Suppressor macrophage treated with lipopolysaccharide for 4 hours (primary cell): ENCODE measurements at regions not wholly inside any gene's neighbourhood (a gene's known extent, or its start where the extent isn't known, plus 50 kb on each side); places are given as distances from the start of the nearest gene placed in this dataset.

Experiments used
- DNase-seq: peaks from one replicate; pipeline ENCODE4 v3.0.0-alpha.2; 2020

DNA sequence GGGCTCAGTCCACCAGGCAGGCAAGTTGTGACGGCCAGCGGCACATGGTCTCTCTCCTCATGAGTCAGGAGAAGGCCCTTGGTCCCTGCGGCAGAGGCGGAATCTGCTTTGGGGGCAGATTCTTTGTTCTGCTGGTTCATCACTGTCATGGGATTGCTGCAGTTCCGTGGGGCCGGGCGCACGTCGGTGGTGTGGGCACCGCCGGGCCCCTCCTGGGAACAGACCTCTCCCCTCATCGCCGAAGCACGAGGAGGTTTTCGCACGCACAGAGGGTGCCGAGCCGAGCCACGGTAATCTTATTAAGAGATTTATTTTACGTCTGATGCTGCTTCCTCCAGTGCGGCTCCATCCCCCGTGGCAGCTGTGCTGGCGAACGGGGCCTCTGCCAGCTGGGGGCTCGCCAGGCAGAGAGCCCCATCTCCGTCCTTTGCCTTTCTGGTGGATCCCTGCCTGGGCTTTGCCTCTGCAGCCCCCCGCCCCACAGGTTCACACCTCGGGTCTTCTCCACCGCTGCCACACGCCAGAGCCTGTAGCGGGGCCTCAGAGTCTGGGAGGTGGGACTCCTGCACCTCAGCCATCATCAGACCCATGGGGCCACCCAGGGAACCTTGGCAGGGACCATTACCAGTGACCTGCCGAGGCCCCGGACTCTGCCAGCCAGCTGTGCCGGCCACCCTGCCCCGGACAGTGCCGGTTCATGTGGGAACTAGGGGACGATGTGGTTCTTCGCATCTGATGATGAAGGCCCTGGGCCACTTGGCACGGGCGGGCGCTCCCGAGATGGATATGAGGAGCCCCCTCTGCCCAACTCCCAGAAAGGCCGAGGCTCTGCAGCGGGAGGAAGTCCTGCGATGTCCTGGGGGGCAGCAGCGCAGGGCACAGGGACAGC is 86.7 kb upstream of the NKX1-1 start:
- no peak for DNase-seq

DNA sequence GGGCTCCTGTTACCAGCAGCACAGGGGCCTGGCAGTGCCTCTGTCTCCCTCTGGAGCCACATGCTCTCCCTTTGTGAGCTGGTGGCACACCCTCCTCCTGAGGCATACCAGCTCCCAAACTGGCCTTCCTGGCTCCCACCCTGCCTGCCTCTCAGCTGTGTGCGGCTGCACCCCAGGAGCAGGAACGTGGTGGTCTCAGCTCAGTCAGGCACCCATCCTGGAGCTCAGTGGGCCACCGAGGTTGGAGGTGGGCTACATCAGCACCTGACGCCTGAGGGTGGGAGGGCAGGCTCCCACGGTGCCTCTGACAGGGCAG is 85.9 kb upstream of the NKX1-1 start:
- no peak for DNase-seq

DNA sequence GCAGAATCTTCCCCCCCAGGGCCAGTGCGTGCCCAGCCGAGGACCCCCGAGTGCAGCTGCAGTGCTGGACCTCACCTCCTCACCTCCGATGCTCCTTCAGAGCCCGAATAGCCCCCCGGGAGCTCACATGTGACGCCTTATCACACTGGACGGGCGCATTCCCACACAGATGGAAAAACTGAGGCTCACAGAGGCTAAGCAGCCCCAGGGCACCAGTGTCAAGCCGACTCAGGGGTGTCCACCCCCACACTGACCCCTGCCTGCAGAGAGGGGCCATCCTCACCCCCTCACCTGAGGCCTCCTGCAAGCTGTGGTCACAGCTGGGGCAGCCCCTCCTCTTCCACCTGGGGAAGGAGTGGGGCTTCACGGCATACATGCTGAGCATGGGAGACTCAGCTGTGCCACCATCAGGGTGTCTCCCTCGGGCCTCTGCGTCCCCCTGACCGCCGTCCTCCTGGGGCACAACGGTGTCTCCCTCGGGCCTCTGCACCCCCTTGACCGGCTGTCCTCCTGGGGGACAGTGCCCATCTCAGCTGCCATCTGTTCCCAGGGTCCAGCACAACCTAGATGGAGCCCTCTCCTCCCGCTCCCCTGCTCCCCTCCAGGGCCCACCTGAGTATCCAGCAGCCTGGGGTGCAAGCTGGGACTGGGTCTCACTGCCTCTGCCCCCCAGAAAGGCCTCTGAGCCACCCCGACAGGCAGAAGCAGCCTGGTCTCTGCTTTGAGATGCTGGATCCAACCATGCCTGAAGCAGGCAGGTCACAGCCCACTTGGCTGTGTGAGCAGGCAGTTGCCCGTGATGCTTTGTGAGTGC is 85.3 kb upstream of the NKX1-1 start:
- no peak for DNase-seq

DNA sequence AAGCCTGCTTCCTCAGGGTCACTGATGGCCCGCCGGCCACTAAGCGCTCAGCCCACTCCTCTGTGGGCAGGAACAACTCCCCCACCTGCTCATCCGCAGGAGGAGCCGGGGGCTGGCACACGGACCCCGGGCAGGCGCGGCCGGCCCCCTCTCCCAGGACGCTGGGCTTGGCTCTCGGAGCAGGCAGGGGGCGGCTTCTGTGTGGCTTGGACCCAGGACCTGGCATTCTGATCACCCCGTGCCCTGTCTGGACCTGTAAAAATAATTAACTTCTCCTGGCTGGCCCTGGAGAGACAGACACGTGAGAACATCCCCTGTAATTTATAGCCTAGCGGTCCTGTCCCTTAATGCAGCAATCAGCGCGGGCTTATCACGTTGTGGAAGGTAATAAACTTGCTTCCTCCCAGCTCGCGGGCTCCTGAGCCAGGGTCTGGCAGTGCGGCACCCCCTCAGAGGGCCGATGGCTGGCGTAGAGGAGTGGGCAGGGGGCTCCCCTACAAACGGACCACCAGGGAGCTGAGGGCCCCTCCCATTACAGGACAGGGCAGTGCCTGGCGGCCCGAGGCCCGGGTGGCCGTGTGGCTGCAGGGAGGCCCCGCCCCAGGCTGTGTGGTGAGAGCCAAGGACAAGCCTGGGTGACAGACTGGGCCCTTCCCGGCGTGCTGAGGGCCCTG is 84.5 kb upstream of the NKX1-1 start:
- DNase-seq, result no peak

DNA sequence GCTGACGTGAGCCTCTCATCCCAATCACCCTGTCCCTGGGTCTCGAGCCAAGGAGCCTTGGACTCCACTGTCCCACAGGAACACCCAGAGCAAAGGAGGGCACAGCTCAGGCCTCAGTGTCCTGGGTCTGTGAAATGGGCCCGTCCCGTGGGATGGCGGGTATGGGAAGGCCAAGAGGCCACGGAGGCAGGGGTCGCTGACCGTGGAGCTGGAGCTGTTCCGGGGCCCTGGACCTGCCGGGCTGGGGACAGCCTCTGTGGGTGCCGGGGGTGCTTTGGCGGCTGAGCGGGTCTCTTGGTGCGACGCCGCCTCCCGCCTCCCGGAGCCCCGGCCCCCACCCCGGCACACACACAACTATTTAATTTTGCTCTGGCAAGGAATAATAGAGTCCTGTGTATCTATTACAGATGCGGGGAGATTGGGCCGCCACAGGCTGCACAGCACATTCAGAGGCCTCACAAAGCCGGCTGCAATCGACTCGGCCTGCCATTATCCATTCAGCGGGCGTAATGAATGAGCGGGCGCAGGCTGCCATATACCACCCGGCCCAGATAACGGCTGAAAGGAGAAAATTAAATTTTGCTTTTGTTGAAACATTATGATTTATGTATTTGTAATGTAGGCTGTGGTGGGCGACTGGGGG is 83.9 kb upstream of the NKX1-1 start:
- no peak for DNase-seq

DNA sequence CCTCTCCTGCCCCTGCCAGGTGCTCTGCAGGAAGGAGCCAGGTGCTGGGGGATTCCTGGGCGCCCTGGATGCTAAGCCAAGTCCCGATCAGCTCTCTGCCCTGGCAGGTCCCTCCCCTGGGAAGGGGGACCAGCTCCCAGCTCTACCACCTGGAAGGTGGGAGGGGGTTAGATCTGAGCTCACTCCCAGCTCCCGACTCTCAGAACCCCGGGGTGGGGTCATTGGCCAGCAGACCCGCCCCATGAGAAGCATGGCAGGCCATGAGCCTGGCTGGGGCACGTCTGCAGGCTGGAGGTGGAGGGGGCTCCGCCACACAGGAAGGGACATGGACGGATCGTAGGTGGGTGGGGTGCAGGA is 83.4 kb upstream of the NKX1-1 start:
- DNase-seq, result no peak

DNA sequence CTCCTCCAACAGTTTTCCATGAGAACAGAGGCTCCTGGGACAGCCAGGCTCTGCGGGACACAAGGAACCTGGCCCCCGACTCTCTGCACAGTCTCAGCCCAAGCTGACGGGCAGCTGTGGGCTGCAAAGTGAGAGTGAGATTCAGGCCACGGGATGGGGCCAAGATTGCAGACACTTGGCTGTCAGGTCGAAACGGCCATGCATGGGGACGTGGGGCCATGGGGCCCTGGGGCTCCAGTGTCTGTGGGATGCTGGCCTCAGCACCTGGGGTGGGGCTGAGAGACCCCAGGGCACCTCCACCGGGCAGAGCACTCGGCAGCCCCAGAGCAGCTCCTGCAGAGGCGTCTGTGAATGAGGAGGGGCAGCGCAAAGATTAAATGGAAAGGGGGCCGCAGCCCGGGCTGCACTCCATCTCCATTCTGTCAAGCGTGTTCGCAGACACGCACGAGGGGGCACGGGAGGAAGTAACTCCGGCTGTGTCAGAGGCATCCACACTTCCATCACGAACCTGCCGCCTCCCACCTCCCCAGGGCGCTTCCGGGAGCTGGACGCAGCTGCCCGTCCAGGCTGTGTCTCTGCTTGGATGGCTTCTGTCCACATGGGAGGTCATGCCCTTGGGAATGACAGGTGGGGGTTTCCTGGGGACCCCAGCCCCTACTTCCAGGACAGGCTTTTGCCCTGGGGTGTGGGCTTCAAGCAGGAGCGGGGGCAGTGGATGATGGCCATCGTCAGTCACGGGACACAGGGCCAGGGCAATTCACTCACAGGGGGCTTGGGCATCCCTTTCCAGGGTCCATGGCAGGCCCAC is 82.8 kb upstream of the NKX1-1 start:
- DNase-seq, result no peak

DNA sequence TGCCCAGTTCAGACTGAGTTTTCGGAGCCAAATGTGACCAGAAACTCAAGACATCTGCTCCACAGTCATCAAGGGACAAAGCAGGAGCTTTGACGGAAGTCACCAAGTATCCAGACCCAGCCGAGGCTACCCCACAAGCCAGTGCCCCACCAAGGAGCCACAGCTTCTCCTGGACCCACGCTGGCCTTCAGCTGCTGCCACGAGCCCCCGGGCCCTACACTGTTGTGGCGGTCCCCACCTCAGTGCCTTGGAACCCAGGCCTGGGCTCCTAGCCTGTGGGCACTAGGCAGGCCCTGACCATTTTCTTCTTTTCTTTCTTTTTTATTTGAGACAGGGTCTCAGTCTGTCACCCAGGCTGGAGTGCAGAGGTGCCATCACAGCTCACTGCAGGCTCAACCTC is 82.1 kb upstream of the NKX1-1 start:
- DNase-seq, result no peak

DNA sequence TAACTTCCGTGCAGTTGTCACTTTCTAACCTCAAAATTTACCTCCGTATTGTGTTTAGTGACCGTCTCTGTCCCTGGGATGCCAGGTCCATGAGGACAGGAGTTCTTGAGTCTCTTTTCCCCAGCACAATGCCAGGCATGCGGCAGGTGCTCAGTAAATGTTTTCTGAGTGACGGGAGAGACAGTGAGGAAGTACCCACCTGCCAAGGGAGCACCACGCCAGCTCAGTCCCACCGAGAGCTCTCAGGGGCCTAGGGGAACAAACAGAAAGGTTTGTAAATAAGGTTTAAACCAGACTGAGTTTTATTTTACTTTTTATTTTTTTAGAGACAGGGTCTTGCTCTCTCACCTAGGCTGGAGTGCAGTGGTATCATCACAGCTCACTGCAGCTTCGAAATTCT is 81.5 kb upstream of the NKX1-1 start:
- no peak for DNase-seq

DNA sequence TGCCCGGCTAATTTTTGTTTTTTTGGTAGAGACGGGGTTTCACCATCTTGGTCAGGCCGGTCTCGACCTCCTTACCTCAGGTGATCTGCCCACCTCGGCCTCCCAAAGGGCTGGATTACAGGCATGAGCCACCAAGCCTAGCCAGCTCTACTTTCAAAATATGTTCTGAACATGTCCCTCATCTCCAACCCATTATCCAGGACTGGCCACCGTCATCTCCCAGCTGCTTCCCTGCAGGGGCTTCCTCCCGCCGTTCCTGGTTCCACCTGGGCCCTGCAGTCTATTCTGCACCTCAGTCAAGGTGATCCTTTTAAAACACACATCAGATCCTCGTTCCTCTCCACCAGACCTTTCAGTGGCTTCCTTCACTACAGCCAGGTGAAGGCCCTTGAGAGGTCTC is 80.9 kb upstream of the NKX1-1 start:
- no peak for DNase-seq

DNA sequence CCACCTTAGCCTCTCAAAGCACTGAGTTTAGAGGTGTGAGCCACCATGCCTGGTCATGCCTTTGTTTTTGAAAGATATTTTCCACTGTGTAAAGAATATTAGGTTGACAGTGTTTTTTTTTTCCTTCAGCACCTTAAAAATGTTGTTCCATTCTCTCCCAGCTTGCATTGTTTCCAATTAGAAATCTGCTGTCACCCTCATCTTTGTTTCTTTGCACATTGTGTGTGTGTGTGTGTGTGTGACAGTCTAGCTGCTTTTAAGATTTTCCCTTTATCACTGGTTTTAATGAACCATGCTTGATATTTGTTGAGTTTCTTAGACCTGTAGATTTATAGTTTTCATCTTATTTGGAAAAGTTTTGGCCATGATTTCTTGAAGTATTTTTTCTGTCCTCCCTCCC is 79.0 kb upstream of the NKX1-1 start:
- no peak for DNase-seq

DNA sequence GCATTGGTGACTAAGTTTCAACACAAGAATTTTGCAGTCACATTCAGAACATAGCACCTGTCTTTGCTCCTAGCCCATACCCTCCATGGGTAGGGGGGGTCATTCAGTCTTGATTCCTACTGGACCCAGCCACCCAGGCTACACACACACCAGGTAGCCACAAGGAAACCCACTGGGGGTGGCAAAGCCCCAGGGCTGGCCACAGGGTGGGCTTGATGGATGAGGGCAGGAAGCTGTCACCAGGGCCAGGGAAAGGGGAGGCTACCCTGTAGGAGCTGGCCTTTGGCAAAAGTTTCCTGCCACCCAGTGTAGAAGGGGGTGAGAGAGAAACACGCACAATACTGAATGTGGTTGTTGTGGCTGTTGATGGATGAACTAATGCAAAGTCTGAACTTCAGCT is 74.5 kb upstream of the NKX1-1 start:
- DNase-seq, result no peak

DNA sequence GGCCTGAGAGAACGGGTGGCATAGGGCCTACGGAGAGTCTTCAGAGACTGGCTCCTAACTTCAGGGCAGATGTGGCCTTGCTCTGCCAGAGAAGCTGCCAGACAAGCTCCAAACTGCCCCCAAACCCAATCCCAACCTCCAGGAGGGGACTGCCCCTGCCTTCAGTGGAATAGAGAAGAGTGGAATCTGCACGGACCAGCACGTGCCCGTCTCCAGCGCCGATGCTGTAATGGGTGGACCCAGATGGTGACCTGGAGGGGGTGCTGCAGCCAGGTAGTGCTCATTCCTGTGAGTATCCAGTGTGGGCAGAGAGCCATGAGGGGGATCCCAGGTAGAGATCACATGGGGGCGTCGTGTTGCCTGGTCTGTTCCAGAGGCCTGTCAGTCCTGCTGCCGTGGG is 73.2 kb upstream of the NKX1-1 start:
- no peak for DNase-seq

DNA sequence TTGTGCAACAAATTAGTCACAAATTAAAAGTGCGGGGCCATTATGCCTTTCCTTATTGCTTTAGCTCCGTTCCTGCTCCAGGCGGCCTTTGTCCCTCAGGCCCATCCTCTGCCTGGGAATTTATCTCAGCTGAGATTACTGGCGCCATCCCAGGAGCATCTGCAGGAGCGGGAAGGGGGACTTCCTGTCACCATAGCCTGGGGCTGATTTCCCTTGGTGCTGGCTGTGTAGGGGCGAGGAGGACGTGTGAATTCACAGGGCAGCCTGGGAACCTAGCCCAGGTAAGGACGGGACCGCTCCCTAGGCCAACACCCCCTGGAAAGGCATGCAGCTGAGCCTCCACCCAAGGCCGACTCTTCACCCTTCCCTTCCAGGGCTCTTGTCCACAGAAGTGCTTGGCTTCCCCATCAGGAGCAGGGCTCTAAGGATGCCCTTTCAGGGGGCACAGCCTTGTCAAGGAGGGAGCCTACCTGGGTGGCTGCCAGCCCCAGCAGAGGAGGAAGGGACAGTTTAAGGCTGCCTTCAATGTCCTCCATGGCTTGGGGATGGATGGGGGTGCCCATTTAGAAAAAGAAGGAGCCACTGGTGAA is 72.6 kb upstream of the NKX1-1 start:
- no peak for DNase-seq

DNA sequence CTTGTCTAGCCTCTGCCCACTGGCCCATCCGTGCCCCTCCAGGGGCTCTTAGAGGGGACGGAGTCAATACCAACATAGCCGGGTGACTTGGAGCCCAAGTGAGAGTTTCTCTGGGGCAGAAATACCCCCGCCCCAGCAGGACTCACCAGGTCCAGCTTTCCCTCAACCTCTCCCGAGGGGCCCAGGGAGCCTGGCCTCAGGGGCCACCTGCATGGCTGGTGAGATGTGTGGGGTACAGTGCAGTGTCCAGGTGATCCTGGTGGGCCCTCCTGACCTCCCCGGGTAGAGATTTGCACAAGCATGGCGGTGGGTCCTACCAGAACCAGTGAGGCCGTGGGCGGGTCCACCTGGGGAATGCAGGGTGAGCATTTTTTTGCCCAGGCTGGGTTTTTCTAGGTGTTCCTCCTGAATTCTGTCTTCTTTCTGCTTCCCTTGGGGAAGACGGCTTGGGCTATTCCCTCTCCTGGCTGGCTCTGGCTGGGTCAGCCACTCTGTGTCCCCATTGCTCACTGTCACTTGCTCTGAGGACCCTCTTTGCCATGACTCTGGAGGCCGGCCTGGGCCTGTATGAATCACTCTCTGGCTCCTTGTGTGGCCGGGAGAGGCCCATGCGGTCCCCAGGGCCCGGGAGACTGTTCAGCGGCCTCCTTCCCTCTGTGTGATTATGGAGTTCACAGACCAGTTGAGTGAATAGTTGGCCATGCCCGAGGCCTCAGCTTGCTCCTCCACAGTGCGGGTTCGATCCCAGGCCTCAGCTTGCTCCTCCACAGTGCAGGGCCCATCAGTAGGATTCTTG is 71.0 kb upstream of the NKX1-1 start:
- no peak for DNase-seq

DNA sequence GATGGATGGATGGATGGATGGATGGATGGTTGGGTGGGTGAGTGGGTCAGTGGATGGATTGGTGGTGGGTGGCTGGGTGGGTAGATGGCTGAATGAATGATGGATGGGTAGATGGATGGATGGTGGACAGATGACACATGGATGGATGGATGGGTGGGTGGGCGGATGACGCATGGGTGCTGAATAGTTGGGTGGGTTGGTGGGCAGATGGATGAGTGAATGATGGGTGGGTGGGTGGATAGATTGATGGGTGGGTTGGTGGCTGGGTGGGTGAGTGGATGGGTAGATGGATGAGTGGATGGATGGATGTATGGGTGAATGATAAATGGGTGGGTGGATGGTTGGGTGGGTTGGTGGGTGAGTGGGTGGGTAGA is 69.9 kb upstream of the NKX1-1 start:
- DNase-seq, result no peak

DNA sequence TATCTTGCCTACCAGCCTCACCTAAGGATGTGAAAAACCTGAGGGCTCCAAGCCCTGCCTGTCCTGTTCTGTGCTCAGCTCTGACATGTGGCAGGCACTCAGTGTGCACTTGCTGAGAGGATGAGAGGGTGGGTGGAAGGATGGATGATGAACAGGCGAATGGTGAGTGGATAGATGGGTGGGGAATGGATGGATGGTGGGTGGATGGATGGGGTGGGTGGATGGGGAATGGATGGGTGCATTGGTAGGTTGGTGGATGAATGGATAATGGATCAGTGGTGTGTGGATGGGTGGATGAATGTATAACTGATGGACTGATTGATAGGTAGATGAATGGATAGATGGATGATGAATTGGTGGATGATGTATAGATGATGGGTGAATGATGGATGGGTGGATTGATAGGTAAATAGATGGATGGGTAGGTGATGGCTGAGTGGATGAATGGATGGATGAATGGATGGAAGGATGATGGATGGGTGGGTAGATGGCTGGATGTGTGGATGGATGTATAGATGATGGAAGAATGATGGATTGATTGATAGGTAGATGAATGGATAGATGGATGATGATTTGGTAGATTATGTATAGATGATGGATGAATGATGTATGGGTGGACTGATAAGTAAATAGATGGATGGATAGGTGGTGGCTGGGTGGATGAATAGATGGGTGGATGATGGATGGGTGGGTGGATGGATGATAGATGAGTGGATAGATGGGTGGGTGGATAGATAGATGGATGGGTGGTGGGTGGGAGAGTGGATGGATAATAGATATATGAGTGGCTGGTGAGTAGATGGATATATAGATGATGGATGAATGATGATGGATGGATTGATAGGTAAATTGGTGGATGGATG is 69.3 kb upstream of the NKX1-1 start:
- no peak for DNase-seq

DNA sequence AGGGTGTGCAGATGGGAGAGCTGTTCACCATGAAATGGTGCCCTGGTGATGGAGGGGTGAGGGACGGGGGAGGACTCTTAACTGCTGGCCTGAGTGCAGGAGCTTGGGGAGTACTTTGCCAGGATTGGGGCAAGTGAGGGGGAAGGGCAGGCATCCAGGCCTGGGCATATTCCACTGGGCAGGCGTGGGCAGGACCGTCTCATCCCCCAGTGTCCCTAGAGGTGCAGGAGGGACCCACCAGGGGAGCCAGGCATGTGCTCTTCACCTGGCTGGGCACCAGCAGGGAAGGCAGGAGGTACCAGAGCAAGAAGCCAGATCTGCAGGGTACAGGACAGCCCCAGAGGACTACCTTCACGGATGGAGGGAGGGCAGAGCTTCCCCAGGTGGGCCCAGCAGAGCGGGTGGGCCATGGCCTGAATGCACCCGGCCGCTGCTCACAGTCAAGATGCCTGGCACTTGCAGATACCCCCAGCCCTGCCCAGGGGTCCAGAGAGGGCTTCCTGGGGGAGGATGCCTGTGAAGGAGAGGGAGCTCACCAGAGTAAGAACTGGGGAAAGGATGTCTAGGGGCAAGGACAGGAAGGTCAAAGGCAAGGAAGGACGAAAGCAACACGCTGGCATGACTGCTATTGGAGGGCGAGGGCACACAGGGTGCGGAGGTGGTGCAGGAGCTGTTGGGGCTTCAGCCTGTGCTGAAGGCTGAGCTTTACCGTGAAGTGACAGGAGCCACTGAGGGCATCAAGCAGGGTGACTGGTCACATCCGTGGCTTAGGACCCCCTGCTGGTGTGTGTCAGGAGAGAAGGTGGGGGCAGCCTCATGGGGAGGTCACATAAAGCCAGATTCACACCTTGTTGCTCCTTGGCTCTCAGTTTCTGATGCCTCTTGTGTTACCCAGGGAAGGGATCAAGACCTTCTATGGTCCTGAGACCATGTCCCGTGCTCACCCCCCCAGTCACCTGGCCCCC is 68.2 kb upstream of the NKX1-1 start:
- DNase-seq, result no peak

DNA sequence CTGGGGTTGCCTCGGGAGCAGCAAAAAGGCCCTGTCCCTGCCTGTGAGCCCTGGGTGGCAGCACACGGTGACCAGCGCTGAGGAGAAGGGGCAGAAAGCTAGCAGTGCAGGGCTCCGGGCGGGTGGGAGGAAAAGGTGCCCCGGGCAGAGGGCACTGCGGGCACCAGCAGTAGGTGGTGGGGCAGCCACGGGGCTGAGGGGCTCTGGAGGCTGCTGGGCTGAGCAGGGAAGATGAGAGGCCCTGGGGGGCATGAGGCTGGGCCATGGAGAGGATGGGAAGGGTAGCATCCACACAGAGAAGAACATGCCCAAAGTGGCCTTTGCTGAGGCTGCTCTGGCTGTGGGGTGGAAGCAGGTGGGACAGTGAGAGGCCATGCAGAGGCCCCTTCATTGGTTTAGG is 67.5 kb upstream of the NKX1-1 start:
- DNase-seq, result no peak
